HG02763 (cell line): ENCODE measurements at regions not wholly inside any gene's neighbourhood (a gene's known extent, or its start where the extent isn't known, plus 50 kb on each side); places are given as distances from the start of the nearest gene placed in this dataset.

ENCODE experiments used
- ATAC-seq: cut with Tn5 transposase; IDR thresholded peaks from one replicate; pipeline ENCODE4 v1.9.1; 2021; ENCODE audit warnings: mild to moderate bottlenecking, moderate library complexity; ENCODE audit not compliant: unreplicated experiment

DNA sequence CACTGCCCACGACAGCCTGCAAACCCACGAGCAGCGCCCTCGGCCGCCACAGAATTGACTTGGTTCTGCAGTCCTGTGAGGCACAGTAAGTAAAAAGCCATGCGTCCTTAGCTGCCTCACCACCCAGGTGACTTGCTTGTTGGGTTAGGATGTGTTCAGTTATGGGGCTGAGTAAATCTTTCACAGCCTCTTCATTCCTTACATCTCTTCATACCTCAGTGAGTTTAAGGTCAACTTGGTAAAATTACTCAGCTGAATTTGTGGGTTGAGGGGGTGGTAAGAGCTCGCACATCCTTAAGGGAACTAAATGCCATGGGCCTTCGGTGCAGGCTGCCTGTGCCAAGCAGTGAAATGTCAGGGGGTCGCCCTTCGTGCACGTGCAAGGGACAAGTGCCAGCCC, 165.2 kb upstream of the ALKAL2 start:
- no peak for ATAC-seq

- ATAC-seq = no peak
Measured at GRCh38 chr2:451495-451894, 163.6 kb upstream of the ALKAL2 start.

DNA sequence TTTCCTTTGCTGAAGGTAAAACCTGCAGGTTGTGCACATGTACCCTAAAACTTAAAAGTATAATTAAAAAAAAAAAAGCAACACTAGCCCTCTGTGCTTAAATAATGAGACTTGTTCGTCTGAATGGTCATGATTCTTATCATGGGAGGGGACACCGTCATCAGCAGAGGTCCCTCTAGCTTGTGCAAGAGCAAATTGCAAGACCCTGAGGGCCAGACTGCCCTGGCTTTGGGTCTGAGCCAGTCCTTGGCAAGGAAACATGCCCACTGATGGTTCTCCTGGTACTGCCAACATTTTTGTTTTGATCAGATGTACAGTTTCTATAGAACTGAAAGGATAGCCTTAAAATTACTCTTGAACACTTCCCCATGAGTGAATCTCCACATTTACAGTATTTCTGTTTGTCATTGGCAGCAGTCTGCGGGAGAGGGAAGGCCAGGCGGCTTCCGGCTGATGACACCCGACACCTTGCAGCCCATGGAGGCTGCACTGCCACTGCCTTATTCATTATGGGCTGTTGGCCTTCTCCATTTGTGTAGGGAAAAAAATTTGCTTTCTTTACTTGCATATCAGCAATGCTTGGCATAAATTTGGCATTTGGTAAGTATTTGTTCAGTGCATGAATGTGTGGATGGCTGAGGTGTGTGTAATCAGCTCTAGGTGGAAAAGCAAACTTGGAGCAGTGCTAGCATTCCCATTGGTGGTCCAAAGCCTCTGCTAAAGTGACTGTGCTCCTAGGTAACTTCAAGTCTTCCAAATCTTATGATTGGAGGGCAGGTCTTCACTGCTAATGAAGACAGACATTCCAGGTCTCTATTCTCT, 161.6 kb upstream of the ALKAL2 start:
- no peak for ATAC-seq

DNA sequence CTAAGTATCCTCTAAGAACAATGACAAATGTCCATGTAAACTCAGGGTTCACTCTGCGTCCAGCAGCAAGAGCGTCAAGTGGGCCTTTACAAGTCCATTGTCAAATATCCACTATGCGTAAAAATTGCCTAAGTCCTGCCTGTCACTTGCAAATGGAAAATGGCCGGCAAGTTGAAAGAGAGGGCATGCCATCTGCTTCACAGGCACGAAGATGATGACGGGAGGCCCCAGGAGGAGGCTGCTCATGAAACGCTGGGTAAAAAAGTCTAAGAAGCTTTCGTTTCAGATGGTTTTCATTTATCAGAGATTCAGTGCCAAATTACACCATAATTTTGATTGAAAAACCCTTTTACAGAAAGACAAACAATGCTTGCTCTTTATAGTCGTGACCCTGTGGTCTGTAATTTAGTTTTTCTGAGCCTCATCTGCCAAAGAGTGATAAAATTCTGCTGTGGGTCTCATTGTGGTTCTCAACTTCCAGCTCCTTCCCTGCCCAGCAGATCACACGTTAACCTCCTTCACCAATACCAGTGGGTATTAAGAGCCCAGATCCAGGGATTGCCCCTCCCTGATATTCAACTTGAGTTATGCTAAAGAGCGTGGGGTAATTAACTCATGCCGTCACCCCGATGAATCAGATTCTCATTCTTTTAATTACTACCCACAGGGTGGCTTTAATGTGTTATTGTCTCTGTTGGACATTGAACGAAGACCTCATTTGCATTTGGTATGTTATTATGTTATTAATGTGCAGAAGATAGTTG, 160.2 kb upstream of the ALKAL2 start:
- ATAC-seq = no peak

DNA sequence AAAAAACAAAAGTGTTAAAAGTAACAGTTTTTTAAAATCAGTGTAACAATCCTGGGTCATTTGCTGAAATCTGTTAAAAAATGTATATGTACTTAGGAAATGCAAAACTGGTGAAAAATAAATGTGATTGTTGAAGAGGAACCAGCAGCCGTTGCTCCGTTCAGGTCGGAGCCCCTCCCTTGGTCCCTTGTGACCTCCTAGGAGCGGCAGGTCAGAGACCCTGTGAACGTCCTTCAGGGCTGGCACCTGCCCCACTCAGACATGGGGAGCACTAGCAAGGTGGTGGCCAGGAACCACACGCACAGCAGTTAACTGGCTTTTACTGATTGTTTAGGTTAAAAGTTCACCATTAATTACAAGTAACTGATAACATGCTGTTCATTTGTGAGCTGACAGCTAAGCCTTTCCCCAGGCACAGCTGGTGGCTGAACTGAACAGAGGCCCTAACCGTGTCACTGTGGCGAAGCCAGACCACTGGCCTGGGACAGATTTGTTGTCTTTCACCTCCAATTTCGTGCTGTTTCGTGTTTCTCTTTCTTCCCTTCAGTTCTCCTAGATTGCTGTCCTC, 159.2 kb upstream of the ALKAL2 start:
- no peak for ATAC-seq

- no peak for ATAC-seq
Measured at GRCh38 chr2:446303-446874, 158.5 kb upstream of the ALKAL2 start.

DNA sequence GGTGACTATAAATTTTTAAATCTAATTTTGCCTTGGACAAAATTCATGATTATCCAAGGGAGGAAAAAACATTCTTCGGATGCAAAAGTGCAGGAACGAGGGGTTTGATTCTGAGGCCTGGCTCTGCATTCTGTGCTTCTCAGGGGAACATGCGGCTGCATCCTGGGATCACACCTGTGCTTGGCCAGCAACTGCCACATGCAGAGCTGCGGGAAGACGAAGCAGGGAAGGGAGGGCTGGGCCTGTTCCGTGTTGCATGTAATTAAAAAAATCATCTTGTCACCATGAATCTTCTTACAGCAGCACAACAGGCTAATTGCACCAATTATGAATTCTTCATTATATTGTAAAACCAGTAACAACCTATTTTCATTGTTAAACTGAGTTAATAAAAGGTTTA, 158.0 kb upstream of the ALKAL2 start:
- no peak for ATAC-seq

DNA sequence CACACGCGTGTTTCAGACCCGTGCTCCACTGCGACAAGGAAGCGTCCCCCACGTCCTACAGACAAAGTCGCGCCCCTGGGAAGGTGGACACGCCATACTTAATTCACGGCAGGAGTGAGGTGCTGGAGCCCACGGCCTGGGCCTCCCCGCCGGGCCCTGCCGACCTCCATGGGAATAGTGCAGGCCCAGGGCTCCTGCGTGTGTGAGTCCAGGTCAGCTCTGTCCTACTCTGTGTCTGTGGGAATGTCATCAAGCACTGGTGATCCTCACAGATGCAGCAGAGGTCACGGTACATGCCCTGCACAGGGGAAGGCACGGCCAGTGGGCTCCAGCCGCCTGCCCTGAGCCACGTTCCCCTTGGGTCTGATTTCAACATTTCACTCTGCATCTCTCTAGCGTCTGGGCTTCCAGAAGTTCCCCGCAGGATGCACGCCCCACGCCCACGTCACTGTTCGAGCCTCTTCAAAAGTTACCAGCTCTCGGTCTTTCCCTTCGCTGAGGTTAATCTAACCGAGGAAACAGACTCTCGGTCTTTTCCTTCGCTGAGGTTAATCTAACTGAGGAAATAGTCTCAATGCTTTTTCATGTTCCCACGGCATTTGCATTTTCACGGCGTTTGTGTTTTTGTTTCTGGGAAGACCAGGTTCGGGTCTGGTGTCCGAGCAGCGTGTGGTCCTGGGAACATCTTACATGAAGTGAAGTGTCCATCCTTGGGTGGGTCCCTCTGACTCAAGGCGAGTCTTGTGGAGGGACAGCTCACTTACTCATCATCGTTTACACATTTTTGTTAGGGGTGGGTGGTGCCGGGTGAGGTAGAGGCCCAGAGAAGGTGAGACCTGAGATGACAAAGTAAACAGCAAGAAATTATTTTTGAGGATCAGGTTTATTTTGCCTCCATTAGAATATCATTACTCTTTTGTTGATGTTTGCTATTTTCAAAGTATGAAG, 157.3 kb upstream of the ALKAL2 start:
- ATAC-seq = no peak

DNA sequence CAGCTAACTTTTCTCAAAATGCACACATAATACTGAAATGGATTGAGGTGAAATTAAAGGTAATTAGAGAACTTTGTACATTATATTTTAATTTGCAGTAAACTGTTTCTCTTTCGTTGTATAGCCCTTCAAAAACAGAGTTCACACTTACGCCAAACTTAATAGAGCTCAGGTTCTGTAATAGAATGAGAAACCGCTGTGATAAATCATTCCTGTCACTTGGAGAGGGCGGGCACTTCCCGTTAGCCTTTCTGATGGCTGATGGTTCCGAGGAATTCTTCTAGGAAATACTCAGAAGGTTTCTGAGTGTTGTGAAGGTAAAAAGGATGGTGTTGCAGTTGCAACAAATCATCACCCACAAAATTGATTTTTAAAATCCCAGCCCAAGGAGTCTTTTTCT, 155.8 kb upstream of the ALKAL2 start:
- no peak for ATAC-seq

GRCh38 chr2:443216-443615, 155.3 kb upstream of the ALKAL2 start:
- ATAC-seq = no peak

- no peak for ATAC-seq
Measured at GRCh38 chr2:441258-442022, 153.5 kb upstream of the ALKAL2 start.

- ATAC-seq = no peak
Measured at GRCh38 chr2:440403-440740, 152.5 kb upstream of the ALKAL2 start.

GRCh38 chr2:439556-440402, 151.9 kb upstream of the ALKAL2 start:
- no peak for ATAC-seq

DNA sequence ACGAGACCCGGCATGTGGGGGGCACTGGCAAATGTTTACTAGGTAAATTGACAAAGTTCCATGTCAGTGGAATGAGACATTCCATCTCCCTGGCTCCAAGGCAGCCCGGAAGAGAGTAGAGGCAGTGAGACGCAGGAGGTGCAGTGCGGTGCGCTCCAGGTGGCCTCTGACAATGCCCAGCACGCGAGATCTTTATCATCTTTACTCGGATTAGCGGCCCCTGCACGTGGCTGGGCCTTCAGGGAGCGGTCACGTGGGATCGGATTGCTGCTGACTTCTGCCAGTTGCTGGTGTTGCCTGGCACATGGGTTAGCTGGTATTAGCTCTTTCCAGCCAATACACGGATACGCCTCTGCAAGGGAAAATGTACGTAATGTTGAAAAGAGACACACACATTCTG, 151.2 kb upstream of the ALKAL2 start:
- ATAC-seq = no peak

GRCh38 chr2:437756-438393, 150.0 kb upstream of the ALKAL2 start:
- peak; percentile 93 for ATAC-seq

- ATAC-seq = no peak
Measured at GRCh38 chr2:437180-437579, 149.3 kb upstream of the ALKAL2 start.

DNA sequence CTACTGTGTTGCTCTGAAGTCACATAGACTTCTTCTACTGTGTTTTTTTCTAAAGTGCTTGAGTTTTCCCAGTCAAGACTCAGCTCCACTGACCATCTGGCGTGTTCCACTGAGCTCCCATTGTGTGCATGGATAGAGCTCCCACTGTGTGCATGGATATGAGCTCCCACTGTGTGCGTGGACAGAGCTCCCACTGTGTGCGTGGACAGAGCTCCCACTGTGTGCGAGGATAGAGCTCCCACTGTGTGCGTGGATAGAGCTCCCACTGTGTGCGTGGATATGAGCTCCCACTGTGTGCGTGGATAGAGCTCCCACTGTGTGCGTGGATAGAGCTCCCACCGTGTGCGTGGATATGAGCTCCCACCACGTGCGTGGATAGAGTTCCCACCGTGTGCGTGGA, 148.3 kb upstream of the ALKAL2 start:
- ATAC-seq = no peak

- no peak for ATAC-seq
Measured at GRCh38 chr2:434625-435024, 146.7 kb upstream of the ALKAL2 start.

DNA sequence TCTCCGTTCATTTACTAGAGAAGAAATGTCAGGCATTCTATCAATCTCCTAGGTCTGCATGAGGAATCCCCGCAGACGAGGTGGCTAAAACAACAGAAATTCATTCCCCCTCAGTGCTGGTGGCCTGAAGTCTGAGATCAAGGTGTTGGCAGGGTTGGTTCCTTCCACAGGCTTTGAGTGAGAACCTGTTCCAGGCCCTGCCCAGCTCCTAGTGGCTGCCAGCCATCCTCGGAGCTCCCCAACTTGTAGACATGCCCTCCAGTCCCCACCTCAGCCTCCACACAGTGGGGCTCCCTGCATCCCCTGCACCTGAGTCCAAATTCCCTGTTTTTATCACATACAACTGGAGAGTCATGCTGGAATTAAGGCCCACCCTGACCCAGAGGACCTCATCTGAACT, 145.3 kb upstream of the ALKAL2 start:
- no peak for ATAC-seq
